Activated naive CD4-positive, alpha-beta T cell treated with Interleukin-2 at 50 U/mL for 16 hours (primary cell): ENCODE measurements at regions not wholly inside any gene's neighbourhood (a gene's known extent, or its start where the extent isn't known, plus 50 kb on each side); places are given as distances from the start of the nearest gene placed in this dataset.

ENCODE experiments used
- DNase-seq: peaks from one replicate; pipeline ENCODE4 v3.0.0-alpha.2; 2020

- no peak for DNase-seq
Observed at GRCh38 chr3:14338898-14339458, 63.4 kb upstream of the SLC6A6 start.

GRCh38 chr3:14340960-14341708 lies 61.3 kb upstream of the SLC6A6 start:
- no peak for DNase-seq

- DNase-seq, result no peak
Observed at GRCh38 chr3:14343338-14344112, 58.9 kb upstream of the SLC6A6 start.

GRCh38 chr3:14344351-14344750 lies 58.1 kb upstream of the SLC6A6 start:
- DNase-seq, result no peak

GRCh38 chr3:14345496-14346150 lies 56.8 kb upstream of the SLC6A6 start:
- DNase-seq, result no peak

- DNase-seq, result no peak
Observed at GRCh38 chr3:14346191-14346590, 56.2 kb upstream of the SLC6A6 start.

- DNase-seq, result no peak
Observed at GRCh38 chr3:14346642-14347041, 55.8 kb upstream of the SLC6A6 start.

- no peak for DNase-seq
Observed at GRCh38 chr3:14347110-14347509, 55.3 kb upstream of the SLC6A6 start.

GRCh38 chr3:14351617-14352001 lies 50.8 kb upstream of the SLC6A6 start:
- no peak for DNase-seq

GRCh38 chr3:14352002-14352627 lies 50.3 kb upstream of the SLC6A6 start:
- no peak for DNase-seq
